Neural progenitor cell (in vitro differentiated cells): ENCODE measurements at regions not wholly inside any gene's neighbourhood (a gene's known extent, or its start where the extent isn't known, plus 50 kb on each side); places are given as distances from the start of the nearest gene placed in this dataset.

Experiments used
- CTCF ChIP-seq: fragments of 200-600 bp; sonication (generic); IDR thresholded peaks from 2 replicates; pipeline ENCODE4 v1.5.1; 2017; ENCODE audit warnings: antibody characterized with exemption, mild to moderate bottlenecking
- EZH2 ChIP-seq: fragments of 200-600 bp; sonication (generic); IDR thresholded peaks from 2 replicates; pipeline ENCODE4 v1.6.1; 2017; ENCODE audit warnings: antibody characterized with exemption, mild to moderate bottlenecking, moderate library complexity

GRCh38 chr5:167406513-167406912 is 884.9 kb upstream of the WWC1 start:
- no peak for TF ChIP-seq CTCF
- TF ChIP-seq EZH2, result no peak
